Anterior cingulate cortex (tissue), 58 donors: ENCODE measurements at regions not wholly inside any gene's neighbourhood (a gene's known extent, or its start where the extent isn't known, plus 50 kb on each side); places are given as distances from the start of the nearest gene placed in this dataset.

Experiments used
- DNase-seq, 58 donors: peaks; one replicate each; lab custom pipeline; 2025; lab: John Stamatoyannopoulos, UW

DNA sequence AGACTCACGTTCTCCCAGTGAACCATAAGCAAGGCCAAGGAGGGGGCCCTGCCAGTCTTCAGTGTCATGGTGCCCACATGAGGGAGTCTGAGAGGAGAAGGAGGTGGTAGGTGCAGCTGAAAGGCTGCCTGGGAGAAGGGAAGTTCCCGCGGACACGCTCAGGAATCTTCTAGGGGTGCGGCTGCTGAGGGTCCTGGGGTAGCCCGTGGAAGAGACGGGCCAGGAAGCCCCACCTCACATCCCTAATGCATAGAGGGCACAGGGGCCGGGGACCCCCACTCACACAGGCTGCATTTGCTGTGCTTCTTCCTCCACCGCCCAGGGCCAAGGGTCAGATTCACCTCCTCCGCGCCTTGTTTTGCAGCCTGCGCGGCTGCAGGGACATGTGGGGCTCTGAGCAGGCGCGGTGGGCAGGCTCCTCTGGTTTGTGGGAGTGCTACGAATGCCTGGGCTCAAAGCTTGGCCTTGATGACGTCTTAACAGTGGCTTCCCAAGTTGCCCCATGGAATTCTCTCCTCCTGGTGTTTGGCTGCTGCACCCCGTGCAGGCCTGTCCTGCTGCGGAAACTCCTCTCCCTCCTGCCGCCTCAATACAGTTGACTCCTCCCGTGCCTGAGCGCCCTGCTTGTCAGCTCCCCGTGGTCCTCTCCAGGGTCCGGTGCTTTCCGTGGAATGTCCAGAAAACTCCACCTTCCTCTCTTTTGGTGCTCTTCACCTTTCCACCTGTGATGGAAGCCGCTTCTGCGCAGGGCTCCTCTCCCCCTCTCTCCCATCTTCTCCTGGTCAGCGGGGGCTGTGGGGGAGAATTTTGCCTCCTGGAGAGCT lies 95.7 kb downstream of the VAPA start:
- no peak for DNase-seq

DNA sequence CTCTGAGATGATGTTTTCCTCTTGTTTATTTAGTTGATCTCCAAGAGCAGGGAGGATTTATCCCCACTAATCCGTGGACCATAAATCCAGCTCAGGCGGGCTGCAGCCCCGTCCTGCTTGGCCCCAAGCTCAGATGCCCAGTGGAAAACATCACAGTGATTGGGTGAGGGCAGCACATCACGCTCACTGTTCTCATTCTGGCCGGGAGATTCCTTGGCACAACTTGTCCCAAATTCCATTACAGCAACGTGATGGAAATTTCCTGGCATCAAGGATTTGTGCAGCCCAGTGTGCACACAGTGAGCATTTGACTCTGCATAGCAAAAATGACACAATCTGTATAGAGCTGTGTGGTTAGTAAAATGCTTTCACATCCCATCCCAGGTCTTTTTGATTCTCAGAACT lies 96.8 kb downstream of the VAPA start:
- DNase-seq = peak in 21 of 58 donors; percentile 7 to 78 (median 44)

DNA sequence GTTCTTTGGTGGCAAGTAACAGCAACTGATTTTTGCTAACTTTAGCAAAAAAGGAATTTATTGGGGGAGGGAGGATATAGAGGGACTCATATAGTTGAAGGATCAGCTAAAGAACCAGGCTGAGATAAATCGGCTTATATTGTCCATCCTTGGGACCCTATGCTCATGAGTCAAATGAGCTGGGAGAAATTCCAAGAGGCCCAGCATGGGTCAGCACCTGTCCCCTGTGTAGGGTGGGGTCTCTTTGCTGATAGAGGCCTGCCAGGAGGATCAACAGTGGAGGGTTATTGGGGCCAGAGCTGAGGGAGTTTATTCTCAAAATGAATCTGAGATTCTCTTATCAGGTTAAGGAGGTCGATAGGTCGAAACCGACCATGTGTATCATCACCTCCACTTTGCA lies 97.2 kb downstream of the VAPA start:
- DNase-seq = no peak

DNA sequence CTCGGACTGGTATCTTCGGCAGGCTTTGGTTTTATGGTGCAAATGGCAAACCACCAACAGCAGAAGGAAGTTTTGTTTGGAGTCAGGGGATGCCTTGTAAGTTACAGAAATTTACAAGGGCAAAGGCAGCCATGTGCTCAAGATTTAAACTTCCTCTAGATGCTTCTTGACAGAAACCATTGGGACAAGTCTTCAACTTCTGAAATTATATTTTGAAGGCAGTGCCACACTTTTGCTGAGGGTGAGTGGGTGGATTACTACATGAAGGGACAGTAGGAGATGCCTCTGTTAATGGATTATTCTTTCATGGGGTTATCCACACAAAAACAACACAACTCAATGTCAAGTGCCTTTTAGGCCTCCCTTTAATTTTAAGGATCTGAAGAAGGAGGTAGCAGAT lies 97.9 kb downstream of the VAPA start:
- DNase-seq = no peak

DNA sequence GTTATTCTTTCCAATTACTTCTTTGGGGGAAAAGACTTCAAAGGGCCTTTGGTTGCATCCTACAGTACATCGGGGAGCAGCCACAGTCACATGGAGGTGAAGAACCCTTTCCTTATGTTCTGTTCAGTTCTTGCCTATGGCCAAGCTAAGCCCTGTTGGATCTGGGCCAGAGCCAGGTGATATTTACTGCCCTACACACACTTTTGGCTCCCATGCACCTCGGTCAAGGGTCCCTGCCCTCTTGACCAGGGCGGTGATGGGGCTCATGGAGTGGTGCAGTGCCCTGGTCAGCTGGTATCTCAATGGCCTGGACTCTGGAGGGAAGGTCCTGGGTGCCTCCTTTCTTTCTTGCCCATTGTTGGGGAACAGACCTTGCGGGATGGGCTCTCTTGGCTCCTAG lies 98.7 kb downstream of the VAPA start:
- no peak for DNase-seq

DNA sequence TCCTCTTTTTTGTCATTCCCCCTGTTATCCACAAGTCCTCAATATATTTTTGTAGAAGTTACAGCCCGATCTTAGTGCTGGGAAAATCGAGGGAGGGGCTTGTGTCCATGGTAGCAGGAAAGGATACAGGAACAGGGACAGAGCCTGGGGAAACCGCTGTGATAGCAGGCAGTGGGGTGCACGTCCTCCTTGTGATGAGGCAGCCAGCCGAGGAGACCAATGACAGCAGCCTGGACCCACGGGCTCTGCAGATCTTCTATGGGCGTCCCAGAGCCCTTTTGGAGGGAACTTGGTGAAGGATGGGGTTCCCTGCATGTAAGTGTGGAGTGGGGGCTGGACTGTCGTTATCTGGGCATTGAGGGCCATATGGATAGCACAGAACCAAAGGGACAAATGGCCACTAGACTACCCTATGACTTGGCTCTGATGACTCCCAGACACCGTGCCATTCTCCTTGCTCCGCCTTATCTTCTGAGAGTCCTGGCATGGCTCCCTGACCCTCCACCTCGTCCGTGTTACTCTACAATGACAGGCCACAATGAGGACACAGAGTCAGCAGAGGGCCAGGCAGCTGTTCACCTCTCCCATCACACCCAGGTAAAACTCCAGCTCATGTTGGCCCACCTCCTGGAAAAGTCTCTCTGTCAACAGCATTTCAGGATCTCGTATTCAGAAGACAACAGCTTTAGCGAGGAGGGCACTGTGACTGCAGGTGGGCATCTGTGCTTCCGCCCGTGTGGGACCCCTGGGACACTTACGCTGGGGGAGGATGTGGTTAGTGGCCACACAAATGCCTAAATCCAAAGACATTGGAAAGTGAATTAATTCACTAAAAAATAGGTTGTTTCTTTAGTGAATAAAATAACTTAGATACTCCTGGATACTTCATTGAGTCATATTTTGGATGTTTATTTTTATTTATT lies 100.1 kb downstream of the VAPA start:
- no peak for DNase-seq

DNA sequence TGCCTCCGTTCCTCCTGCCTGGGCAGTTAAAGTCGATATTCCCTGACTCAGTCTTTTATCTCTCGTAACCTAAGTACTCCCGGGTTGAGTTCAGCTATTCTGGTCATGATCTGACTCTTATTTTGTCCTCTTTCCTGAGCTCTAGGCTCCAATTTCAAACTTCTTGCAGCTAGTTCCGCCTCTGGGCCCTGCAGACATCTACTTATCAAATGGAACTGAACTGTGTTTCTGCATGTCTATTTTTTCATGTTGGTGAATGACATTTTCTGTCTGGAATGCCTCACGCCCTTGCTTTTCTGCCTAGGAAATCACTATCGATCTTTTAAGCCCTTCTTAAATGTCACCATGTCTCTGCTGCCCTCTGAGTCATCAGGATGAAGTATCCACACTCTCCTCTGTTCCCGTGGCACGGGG lies 101.5 kb downstream of the VAPA start:
- DNase-seq = no peak

DNA sequence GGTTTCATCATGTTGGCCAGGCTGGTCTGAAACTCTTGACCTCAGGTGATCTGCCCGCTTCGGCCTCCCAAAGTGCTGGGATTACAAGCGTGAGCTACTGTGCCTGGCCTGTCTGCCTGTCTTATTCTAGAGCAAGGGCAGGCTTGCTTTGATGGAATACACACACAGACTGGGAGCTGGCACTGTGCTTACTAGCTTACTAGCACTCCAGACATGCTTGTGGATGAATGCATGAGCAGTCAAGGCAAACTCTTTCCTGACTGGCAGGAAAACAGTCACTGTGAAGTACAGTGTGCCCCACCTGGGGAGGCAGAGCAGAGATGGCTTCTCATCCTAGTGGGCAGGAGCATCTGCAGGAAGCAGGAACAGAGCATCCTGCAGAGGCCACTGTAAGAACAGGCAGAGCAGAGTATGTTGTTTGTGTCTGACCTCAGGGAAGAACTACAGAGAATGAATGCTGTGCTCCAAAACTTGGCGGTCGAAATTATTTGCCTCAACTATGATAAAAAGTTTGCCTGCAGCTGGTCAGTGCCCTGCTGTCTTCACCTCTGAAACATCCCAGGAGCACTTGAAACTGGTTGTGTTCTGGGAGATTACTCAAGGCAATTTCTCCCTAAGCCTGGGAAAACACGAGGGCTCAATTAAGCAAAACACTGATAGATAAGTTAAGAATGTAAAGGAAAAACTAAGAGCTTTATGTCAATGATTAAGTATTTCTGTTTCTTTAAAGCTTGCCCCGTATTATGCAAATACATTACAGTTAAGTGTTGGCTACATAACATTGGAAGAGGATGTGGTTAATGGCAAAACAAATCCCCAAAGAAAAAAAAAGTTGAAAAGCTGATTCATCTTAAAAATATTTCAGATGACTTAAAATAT lies 102.4 kb downstream of the VAPA start:
- peak in 4 of 58 donors; percentile 9 to 15 (median 12) for DNase-seq

DNA sequence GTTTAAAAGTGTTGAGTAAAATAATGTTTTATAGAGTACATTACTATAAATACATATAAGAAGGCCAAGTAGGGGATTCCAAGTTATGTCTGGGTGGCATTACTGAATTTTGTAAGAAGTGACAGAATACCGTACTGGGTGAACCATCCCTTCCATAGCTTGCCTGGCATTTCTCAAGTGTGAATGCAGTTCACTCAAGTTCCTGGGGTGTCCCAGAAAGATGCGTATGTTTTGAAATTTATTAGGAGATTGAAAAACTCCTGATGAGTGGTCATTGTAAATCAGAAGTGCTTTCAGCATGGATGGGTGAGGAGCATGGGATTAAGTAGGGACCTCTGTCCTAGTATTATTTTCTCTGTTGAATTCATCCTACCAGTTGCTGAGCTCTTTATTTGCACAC lies 103.2 kb downstream of the VAPA start:
- DNase-seq = no peak

DNA sequence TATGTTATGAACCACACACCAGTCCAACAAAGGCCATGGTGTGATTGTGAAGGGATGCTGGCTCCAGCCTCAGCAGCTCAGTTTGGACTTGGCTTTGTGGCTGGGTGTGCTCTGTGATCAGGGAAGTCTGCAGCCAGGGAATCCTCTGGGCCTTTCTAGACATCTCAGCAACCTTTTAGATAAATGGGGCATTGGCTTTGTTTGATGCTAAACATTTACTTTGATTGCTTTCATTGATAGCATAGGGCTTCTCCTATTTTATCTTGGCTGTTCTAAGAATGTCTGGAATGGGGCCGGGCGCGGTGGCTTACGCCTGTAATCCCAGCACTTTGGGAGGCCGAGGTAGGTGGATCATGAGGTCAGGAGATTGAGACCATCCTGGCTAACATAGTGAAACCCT lies 104.5 kb downstream of the VAPA start:
- DNase-seq = no peak

DNA sequence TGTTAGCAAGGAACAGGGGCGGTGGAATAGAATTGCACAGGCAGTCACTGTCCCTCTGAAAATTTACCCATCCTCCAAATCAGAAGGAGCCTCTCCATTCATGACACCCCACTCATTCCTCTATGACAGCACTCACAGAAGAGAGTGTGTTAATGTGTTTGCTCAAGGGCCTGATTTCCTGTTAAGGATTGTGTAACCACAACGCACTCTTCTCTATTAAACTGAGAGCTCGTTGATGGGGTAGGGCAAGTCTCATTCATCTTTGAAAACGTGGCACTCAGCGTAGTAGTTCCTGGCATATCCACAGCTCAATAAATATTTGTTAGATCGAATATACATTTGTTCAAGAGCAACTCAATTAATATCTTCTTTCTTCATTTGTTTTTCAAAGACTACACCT lies 106.4 kb downstream of the VAPA start:
- no peak for DNase-seq

DNA sequence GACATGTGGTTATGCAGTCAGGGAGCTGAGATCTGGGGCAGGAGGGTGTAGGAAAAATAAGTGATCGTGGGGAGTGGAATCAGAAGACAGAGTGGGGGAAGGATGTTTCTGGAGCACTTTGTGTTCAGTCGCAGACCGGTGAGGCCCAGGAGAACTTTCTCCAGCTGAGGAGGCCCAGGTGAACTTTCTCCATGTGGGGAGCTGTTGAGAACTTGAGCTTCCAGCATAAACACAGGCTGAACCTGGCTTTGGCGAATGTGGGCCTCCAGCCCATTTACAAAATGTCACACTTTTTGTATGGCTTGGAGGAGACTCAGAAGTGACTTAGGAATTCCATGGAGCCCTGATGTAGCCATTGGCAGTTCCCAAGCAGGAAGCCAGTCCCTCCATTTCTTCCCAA lies 108.5 kb downstream of the VAPA start:
- DNase-seq = no peak

DNA sequence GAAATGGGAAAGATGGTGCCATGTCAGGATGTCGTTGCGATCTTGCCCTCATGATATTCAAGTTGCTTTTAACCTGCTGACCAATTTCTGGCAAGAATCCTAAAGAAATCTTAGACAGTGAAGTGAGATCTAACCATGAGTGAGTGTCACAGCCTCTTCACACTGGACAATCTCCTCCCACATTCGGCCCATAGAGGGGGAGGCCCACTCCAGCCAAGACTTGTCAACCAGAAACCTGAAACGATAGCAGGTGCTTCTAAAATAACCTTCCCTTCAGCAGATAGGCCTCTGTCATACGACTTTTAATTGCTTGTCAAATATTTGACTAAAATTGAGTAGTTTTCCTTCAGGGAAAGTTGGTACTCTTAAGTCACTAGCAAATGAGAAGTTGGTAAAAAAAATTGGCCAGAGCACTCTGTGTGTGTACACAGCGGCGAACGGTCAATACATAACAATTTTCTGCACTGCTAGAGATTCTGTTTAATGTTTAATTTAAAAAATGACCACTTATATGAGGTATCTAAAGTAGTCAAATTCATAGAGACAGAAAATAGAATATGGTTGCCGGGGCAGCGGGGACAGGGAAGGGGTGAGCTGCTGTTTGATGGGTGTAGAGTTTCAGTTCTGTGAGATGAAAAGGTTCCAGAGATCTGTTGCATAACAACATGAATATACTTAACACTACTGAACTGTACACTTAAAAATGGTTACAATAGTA lies 110.2 kb downstream of the VAPA start:
- DNase-seq = no peak

DNA sequence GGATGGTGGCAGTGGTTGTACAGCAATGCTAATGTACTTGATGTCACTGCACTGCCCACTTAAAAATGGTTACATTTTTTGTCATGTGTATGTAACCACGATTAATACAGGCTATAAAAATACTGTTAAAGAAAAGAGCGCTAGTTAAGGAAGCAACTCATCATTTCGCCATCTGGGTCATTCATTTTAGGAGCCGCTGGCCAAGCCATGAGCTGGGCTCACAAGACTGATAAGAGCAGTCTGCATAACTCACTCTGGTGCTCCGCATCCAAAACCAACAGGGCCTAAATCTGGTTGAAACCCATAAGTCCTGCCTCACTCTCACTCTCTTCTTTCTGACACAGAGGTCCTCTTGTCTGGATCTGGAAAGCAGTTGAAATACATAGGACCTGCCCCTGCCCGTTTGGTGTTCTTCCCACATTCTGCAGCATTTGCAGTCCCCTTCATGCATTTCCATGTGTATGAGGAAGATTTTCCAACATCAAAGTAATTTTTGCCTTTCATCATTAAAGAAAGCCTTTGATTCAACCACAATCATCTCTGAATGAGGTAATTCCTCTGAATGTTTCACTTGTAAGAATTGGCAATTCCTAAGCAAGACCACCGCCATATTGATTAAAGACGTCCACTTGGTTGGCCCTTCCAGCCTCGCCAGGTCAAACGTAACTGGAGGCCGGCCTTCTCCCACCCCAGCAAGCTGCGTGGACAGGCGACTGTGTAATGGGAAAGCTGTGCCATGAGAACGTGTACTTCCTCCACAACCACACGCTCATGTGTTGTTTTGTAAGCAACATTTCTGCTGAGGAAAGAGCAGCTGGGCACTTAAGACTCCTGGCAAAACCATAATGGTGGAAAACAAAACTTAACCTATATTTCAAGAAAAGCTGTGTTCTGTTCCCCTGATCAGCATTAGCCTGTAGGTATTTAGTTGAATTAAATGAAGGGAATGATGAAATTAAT lies 112.2 kb downstream of the VAPA start:
- DNase-seq = no peak

DNA sequence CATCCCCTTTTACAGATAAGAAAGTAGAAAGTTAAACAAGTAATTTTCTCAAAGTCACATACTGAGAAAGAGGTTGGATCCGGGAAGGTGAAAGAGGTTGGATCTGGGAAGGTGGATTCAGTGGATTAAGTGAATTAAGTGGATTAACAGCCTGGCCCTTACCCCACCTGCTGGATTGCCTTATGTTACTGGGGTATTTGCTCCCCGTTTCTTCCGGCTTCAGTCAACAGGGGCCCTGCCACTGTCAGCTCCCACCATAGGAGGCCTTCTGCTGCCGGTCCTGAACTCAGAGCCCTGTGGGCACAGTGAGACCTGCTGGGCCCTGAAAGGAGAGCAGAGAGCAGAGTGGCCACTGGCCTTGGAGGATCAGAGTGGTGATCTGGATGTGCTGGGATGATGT lies 113.2 kb downstream of the VAPA start:
- no peak for DNase-seq

DNA sequence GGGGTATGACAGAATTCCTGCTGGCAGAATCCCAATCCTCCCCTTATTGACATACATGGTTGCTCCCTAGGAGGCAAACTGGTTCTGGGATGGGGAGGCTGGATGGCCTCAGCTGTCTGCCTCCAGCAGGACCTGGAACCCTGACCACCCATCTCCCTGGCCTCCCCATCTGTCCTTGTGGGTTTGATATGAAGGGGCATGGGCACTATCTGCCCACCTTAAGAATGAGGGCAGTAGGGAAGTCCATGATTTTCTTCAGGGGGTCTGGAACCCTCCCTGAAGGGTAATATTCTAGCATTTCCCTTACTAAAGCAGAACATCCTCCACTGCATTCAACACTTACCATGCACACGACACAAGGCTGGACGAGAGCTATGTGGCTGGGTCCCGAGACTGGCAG lies 113.6 kb downstream of the VAPA start:
- DNase-seq = no peak

DNA sequence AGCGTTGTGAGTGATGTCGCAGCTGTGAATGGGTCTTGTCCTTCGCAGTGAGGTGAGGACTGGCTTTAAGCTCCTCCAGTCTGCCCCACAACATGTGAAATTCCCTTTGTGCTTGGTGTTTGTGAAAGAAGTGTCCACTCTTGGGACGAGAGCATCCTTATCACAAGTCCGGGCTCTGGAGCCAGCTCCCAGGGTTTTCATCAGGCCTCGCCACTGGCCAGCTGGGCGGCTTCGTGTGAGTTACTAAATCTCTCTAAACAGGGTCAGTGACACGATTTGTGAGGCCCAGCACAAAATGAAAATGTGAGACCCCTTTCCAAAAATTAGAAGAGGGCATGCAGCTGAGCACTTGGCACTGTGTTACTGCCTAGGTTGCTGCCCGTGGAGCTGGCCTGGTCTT lies 115.9 kb downstream of the VAPA start:
- no peak for DNase-seq

DNA sequence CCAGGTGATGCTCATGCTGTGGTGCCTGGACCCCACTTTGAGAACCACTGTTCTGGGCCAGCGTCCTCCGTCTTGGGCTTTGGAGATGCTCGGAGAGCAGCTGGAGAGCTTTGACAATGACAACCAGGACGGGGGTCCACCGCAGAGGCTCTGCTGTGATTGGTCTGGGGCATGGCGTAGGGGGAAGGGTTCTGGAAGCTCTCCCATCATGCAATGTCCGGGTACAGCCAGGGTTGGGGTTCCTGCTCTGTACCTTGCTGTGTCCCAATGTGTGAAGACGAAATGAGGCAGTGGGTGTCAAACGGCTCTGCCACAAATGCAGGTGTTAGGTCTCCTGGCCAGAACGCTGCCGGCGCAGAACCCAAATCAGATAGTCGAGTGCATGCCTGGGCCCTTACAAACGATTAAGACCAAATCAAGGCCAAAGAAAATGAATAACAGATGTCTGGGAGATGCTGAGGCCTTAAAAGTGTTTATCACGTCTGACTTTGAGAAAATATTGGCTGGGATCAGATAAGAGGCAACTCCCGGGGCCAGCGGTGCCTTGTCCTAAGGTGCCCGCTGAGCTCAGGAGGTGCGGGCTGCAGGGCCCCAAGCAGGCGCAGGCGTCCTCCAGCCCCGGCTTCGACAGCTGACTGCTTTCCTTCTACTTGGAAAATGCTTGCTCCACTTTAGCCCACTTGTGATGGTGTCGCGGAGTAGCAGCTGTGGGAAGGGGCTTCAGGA lies 117.2 kb downstream of the VAPA start:
- DNase-seq = no peak
